ENCODE measurements at regions not wholly inside any gene's neighbourhood (a gene's known extent, or its start where the extent isn't known, plus 50 kb on each side); places are given as distances from the start of the nearest gene placed in this dataset.
A peak's percentile ranks its signal among the peaks of the same experiment; 100 is the strongest.

DNA sequence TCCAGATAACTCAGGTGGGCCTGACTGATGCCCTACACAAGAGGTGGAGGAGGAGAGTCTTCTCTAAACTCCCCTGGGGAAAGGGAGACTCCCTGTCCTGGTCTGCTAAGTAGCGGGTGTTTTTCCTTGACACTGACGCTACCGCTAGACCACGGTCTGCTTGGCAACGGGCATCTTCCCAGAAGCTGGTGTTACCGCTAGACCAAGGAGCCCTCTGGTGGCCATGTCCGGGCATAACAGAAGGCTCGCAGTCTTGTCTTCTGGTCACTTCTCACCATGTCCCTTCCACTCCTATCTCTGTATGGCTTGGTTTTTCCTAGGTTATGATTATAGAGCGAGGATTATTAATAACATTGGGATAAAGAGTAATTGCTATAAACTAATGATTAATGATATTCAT lies 965.5 kb downstream of the TMEM121 start:
- DNase-seq (ENCODE audit: low read depth, low spot score) (no peak), FAIRE-seq (no peak)
- no peak overlapping the region for H3K9ac ChIP-seq (replicated peaks; ENCODE audit: extremely low read depth, insufficient read depth, low read length)
- H3K4me1 ChIP-seq (ENCODE audit: control insufficient read depth, extremely low read depth, insufficient read depth, low read length) = no peaks in the 10 kb centered on the region
- TF ChIP-seq POLR2A (IDR thresholded peaks at IDR 0.05; ENCODE audit: low read depth, low read length) (no peak), CTCF (IDR thresholded peaks at IDR 0.05; ENCODE audit: extremely low read depth in 1 of 2, insufficient read depth in 1 of 2, low read depth in 1 of 2, low read length in 2 of 2) (peak in 1 of 2 donors; percentile 10)
- no TSS peak for BruUV-seq (replicated peaks)
- CTCF ChIA-PET = no interaction called here
- H4K20me1 ChIP-seq (replicated peaks; ENCODE audit: control insufficient read depth, extremely low read depth, insufficient read depth, low read length) = no peaks in the 10 kb centered on the region
- H3K9me1 ChIP-seq (replicated peaks; ENCODE audit: control insufficient read depth, extremely low read depth, insufficient read depth, low read length) = no peaks in the 10 kb centered on the region
- POLR2A ChIA-PET = no interaction called here
- dilution Hi-C loops (cut with MboI; ENCODE audit: extremely low pct_ligation_motif_present, low sequenced_read_pairs) = no loop called here
- peaks cover 10% of the 10 kb centered on the region for H3K9me3 ChIP-seq (replicated peaks; ENCODE audit: control insufficient read depth, insufficient read depth, low read length)
- intact Hi-C loops (cut with micrococcal nuclease) = no loop called here
- no peaks in the 10 kb centered on the region for H3K36me3 ChIP-seq (ENCODE audit: control insufficient read depth in 2 of 2, extremely low read depth in 1 of 2, insufficient read depth in 2 of 2, low read length in 2 of 2)
- no peak overlapping the region for H3K4me3 ChIP-seq (replicated peaks in 1 of 3; ENCODE audit: insufficient read depth in 1 of 3, low read depth in 1 of 3, low read length in 3 of 3)
- H3K27ac ChIP-seq (ENCODE audit: insufficient read depth, low read depth, low read length) = no peak overlapping the region
- no peak overlapping the region for H3K4me2 ChIP-seq (ENCODE audit: insufficient read depth, low read length)
- H3K27me3 ChIP-seq (ENCODE audit: control insufficient read depth in 2 of 2, insufficient read depth in 2 of 2, low read length in 2 of 2) = no peaks in the 10 kb centered on the region
- no peaks in the 10 kb centered on the region for H3K79me2 ChIP-seq (ENCODE audit: control insufficient read depth, insufficient read depth, low read length)
- H2AFZ ChIP-seq (ENCODE audit: low read depth, low read length) = no peak overlapping the region

GRCh38 chr14:106493962-106494823 lies 967.8 kb downstream of the TMEM121 start:
- DNase-seq (ENCODE audit: low read depth, low spot score) (no peak), FAIRE-seq (no peak)
- ChIA-PET POLR2A (no interaction called here), CTCF (no interaction called here)
- Histone ChIP-seq H2AFZ (ENCODE audit: low read depth, low read length) (no peak overlapping the region), H3K27me3 (ENCODE audit: control insufficient read depth in 2 of 2, insufficient read depth in 2 of 2, low read length in 2 of 2) (no peaks in the 10 kb centered on the region), H3K27ac (ENCODE audit: insufficient read depth, low read depth, low read length) (no peak overlapping the region), H3K36me3 (ENCODE audit: control insufficient read depth in 2 of 2, extremely low read depth in 1 of 2, insufficient read depth in 2 of 2, low read length in 2 of 2) (no peaks in the 10 kb centered on the region), H3K4me2 (ENCODE audit: insufficient read depth, low read length) (no peak overlapping the region), H3K9ac (replicated peaks; ENCODE audit: extremely low read depth, insufficient read depth, low read length) (no peak overlapping the region), H3K9me1 (replicated peaks; ENCODE audit: control insufficient read depth, extremely low read depth, insufficient read depth, low read length) (no peaks in the 10 kb centered on the region), H3K79me2 (ENCODE audit: control insufficient read depth, insufficient read depth, low read length) (no peaks in the 10 kb centered on the region), H3K9me3 (replicated peaks; ENCODE audit: control insufficient read depth, insufficient read depth, low read length) (peaks cover 12% of the 10 kb centered on the region), H3K4me1 (ENCODE audit: control insufficient read depth, extremely low read depth, insufficient read depth, low read length) (no peaks in the 10 kb centered on the region), H4K20me1 (replicated peaks; ENCODE audit: control insufficient read depth, extremely low read depth, insufficient read depth, low read length) (no peaks in the 10 kb centered on the region), H3K4me3 (replicated peaks in 1 of 3; ENCODE audit: insufficient read depth in 1 of 3, low read depth in 1 of 3, low read length in 3 of 3) (no peak overlapping the region)
- no peak for TF ChIP-seq JUN (IDR thresholded peaks at IDR 0.05; ENCODE audit: borderline replicate concordance, insufficient read depth, insufficient read length, low read depth)
- no peak for TF ChIP-seq FOS (IDR thresholded peaks at IDR 0.05; ENCODE audit: borderline replicate concordance, insufficient read depth, low read length)
- TF ChIP-seq, protein P1, sequence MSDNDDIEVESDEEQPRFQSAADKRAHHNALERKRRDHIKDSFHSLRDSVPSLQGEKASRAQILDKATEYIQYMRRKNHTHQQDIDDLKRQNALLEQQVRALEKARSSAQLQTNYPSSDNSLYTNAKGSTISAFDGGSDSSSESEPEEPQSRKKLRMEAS (IDR thresholded peaks at IDR 0.05; ENCODE audit: insufficient read depth, insufficient read length) = no peak
- TF ChIP-seq CTCF (IDR thresholded peaks at IDR 0.05; ENCODE audit: extremely low read depth in 1 of 2, insufficient read depth in 1 of 2, low read depth in 1 of 2, low read length in 2 of 2) = no peak
- no peak for TF ChIP-seq MYC (IDR thresholded peaks at IDR 0.05; ENCODE audit: low read depth, low read length)
- TF ChIP-seq POLR2AphosphoS5 (IDR thresholded peaks at IDR 0.05; ENCODE audit: insufficient read depth, low read depth, low read length) = no peak
- TF ChIP-seq GATA2 (IDR thresholded peaks at IDR 0.05; ENCODE audit: insufficient read depth, insufficient read length, low read depth, low read length) = no peak
- TF ChIP-seq POLR2A (IDR thresholded peaks at IDR 0.05; ENCODE audit: low read depth, low read length) = no peak
- TF ChIP-seq EZH2 (IDR thresholded peaks at IDR 0.05; ENCODE audit: borderline replicate concordance, low read depth, low read length, severe bottlenecking) = no peak
- dilution Hi-C loops (cut with MboI; ENCODE audit: extremely low pct_ligation_motif_present, low sequenced_read_pairs) = no loop called here
- no TSS peak for BruUV-seq (replicated peaks)
- intact Hi-C loops (cut with micrococcal nuclease) = no loop called here

Data from endothelial cell of umbilical vein (primary cell).